Activated CD4-positive, alpha-beta T cell treated with anti-CD3 and anti-CD28 coated beads, Interleukin-2, amount 50 U/mL, for 16 hours (primary cell): ENCODE measurements at regions not wholly inside any gene's neighbourhood (a gene's known extent, or its start where the extent isn't known, plus 50 kb on each side); places are given as distances from the start of the nearest gene placed in this dataset.

Experiments used
- DNase-seq: peaks from one replicate; pipeline ENCODE4 v3.0.0-alpha.2; 2020

DNA sequence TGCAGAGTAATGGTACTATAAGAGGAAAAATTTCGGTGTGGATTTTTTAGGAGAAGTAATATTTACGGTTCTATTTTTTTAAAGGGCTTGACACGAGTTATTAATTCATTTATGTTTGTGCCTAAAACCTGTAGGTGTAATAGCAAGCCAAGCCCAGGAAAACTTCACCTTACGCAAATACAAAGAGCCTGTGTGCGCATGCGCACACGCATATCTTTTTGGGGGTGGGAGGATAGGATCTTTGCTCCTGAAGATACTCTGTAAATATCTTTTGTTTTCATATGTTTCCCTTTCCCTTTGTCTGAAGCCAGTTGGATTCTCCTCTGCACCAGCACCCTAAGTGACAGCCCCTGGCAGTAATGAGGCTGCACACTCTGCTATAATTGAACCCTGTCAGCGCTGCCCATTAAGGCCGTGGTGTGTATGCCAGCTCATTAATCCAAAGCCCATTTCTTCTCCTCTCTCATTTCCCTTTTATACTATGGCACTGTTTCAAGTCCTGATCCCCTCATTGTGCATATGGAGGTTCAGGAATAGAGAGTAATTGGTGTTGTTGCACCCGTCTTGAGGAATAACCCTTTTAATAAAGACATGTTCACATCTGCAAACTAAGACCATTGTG lies 327.2 kb upstream of the E2F7 start:
- no peak for DNase-seq

DNA sequence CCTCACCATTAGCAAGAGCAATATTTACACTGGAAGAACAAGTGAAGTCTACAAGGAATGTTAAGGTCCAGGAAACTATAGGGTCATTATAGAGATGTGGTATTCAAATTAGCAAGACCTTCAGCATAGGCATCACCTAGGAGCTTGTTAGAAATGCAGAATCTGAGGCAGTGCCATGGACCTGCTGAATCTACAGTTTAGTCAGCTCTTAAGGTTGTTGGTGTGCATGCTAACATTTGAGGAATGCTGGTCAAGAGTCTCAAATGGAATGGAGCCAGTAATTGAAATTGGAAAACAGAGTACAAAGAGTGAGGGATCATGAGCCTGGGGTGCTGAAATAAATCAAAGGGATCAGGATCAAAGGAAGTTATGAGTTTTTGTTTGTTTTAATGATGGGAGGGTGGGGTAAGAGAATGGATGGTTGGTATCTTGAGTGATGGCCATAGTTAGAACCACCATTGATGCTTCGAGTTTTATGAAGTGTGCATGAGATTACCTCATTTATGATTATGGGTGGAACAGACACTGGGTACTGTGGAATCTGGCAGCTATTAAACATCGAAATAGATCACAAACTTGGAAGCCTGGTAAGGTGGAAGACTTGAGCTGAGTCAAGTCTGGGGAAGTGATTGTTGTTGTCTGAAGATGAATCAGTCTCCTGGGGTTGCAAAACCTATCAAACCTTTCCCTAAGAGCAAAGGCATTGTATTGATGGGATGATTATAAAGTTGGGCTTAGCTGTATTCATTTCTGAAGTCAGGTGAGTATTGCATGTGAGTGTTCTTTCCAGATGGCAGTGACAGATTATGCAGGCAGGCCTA lies 323.3 kb upstream of the E2F7 start:
- no peak for DNase-seq

DNA sequence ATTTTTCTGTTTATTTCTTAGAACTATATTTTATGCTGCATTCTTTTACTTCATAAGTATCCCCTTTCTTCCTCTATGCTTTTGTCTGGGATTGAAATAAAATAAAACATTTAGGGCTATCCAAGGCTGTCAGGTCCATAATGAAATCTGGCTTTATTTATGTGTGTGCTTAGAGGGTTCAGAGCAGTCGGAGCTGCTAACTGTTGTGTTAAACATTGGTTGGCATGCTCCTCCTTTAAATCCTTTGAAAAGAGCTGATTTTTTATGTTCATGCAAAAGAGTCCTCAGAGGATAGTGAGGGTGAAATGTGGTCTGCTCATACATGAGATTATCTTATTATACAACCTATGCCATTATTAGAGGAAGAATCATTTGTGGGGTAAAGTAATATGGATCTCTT lies 322.3 kb upstream of the E2F7 start:
- no peak for DNase-seq

- DNase-seq, result no peak
Observed at GRCh38 chr12:77387214-77387613, 321.8 kb upstream of the E2F7 start.

DNA sequence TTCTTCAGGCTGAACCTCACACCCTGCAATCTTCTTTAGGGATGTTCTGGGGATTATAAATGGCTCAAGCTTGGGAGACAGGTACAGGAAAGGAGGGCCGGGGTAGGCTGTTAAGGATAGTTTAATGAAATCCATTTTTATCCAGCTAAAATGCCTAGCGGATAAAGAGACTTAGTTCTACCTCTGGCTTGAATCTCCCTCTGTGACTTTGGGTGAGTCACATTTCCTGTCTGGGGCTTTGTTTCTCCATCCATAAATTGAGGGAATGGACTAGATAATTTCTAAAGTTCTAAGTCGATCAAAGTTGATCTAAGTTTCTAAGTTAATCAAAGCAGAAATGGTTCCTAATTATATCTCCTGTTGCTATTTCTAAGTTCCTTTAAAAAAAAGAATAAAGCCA lies 319.6 kb upstream of the E2F7 start:
- no peak for DNase-seq

DNA sequence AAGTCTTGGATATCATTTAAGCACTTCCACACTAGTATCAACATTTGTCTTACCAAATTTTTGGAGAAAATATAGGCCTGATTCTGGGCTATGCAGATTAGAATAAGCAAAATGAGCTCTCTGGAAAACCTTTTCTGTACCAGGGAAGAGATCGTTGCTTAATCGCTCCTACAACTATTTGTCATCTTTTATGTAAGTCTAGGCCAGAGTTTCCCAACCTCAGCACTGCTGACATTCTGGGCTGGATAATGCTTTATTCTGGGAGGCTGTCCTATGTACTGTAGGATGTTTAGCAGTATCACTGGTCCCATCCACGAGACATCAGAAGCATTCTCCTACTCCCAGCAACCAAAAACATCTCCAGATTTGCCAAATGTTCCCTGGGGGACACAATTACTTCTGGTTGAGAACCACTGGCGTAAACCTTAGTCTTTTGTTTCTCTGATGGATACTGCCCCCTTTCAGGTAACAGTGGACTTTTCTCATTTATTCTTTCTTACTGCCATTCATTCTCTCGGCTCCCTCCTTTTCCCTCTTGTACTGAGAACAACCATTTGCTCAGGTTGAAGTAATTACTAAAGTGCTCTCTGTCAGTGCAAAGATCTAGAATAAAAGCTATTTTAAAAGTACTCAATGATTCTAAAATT lies 316.9 kb upstream of the E2F7 start:
- no peak for DNase-seq

GRCh38 chr12:77377622-77378021 lies 312.3 kb upstream of the E2F7 start:
- DNase-seq, result no peak

DNA sequence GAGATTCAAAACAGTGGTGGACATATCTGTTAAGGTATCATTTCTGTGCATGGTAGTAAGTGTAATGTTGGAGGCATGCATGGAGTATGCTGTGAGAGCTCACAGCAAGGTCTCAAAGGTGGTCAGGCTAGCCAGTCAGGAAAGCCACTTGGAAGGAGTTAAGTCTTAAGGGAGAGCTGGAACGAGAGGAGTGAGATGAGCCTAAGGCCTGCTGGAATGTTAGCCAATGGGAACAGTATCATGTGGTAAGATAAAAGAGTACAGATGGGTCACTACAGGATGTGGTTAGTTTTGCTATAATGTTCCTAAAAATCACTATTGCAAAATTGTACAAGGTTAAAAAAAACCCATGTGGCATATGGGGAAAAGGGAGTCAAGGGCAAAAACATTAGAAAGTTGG lies 311.7 kb upstream of the E2F7 start:
- no peak for DNase-seq

GRCh38 chr12:77374673-77375072 lies 309.3 kb upstream of the E2F7 start:
- DNase-seq, result no peak

- no peak for DNase-seq
Observed at GRCh38 chr12:77372494-77372893, 307.1 kb upstream of the E2F7 start.

GRCh38 chr12:77372026-77372425 lies 306.7 kb upstream of the E2F7 start:
- no peak for DNase-seq

DNA sequence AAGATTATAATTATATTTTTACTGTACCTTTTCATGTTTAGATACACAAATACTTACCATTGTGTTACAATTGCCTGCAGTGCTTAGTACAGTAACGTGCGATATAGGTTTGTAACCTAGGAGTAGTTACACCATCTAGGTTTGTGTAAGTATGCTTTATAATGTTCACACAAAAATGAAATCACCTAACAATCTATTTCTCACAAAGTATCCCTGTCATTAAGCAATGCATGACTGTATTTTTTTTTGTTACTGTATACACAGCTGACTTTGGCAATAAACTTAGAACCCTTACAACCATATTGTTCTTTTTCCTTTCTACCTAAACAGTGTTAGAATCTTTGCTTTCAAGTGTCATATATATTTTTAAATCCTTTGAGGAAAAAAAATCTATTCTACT lies 303.0 kb upstream of the E2F7 start:
- no peak for DNase-seq

DNA sequence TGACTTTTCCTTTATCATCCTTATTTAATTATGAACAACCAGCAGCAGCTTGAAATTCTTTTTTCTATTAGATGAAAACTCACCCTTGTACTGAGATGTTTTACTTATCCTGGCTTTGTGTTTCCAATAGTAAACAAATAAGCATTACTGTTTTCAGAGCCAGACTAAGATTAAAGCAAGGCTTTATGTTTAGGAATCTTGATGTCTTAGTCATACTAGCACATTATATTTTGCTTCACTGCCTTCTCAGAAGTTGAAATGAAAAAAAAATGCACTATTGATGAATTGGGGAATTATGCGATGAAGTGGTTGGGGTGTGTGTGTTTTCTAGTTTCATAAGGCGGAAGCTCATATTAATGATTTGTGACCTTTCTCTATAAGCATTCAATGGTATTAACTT lies 301.2 kb upstream of the E2F7 start:
- no peak for DNase-seq

GRCh38 chr12:77364400-77364799 lies 299.0 kb upstream of the E2F7 start:
- DNase-seq, result no peak

- DNase-seq, result no peak
Observed at GRCh38 chr12:77362509-77363210, 297.3 kb upstream of the E2F7 start.

- no peak for DNase-seq
Observed at GRCh38 chr12:77357655-77358054, 292.3 kb upstream of the E2F7 start.

DNA sequence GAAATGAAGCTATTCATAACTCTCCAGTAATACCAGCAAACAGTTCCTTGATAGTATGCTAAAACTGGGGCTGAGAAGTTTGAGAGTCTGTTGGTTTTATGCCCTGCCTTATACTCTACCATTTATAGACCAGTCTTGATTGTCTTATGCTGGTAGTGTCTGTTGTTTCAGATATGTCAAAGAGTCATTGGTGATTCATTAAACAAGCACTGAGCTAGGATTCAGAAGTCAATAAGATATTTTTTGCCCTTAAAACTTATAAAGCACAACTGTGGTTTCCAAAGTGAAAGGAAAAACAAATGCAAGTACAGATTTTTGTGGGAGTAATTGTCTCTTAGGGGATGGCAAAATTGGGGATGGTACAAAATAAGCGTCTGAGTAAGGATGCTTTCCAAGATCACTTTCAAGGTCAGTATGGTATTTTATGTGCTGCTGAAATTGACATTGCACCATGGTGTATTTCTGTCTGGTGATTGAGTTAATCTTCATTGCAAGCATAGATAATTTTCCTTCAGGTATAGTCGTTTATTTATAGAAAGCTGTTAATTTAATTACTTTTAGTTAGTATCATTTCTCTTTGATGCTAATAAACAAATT lies 289.5 kb upstream of the E2F7 start:
- DNase-seq, result no peak

- no peak for DNase-seq
Observed at GRCh38 chr12:77352946-77353345, 287.6 kb upstream of the E2F7 start.

DNA sequence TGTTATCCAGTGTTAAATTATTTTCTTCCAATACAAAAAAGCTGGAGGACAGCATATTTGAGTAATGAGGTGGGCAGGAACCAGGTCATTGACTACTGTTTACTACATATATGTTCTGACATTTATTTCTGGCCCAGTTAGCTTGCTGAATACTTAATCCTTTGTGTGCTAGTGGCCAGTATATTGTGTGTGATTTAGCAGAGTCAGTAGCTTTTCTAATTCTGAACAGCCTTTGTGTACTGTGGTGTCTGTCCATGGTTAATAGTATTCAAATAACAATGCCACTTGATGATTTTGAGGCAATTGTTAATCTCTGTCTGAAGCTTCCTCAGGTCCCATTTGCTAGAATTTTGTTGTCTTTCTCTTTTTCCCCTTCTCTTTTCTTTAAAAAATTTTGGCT lies 286.5 kb upstream of the E2F7 start:
- no peak for DNase-seq

GRCh38 chr12:77349689-77350370 lies 284.5 kb upstream of the E2F7 start:
- DNase-seq, result no peak

DNA sequence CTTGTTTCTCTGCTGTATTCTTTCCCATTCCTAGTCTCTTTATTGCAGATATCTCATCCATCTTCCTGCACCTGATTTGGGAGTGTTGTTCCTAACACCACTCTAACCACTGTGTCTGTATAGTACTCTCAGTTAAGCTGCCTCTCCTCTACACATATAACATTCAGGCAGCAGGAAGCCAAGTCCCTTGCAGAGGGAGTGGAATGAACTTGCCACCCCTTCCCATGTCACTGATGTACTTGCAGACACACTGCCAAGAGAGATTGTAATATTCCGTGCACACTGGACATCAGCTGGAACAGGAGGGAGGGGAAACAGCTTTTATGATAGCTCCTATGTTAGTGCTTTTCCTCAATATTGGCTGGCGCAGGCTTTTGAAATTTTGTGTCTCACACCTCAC lies 281.6 kb upstream of the E2F7 start:
- no peak for DNase-seq

- DNase-seq, result no peak
Observed at GRCh38 chr12:77345336-77345735, 280.0 kb upstream of the E2F7 start.

DNA sequence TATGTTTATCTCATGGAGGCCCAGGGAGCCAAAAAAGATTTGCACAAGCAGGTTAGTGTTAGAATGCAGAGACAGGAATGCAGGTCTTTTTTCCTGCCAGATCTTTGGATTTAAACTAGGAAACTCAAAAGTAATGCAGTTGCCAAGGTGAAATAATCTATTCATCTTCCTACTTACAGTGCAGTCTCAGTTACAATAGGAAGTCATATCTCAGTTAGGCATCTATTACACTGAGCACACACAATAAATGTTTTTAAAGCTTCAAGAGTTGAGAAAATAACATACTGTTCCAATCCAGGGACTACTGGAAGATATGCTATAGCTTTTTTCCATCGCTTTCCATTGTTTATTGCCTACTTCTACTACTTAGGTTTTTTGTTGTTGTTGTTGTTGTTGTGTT lies 279.3 kb upstream of the E2F7 start:
- no peak for DNase-seq
